NCI-H748 (cell line): ENCODE measurements at regions not wholly inside any gene's neighbourhood (a gene's known extent, or its start where the extent isn't known, plus 50 kb on each side); places are given as distances from the start of the nearest gene placed in this dataset.

Source experiments
- DNase-seq: peaks from one replicate; lab custom pipeline; 2025; ENCODE audit not compliant: unreplicated experiment; lab: John Stamatoyannopoulos, UW

- no peak for DNase-seq
Measured at GRCh38 chr2:185891403-185891802, 152.8 kb downstream of the FSIP2 start.

GRCh38 chr2:185891804-185892411, 153.3 kb downstream of the FSIP2 start:
- no peak for DNase-seq

DNA sequence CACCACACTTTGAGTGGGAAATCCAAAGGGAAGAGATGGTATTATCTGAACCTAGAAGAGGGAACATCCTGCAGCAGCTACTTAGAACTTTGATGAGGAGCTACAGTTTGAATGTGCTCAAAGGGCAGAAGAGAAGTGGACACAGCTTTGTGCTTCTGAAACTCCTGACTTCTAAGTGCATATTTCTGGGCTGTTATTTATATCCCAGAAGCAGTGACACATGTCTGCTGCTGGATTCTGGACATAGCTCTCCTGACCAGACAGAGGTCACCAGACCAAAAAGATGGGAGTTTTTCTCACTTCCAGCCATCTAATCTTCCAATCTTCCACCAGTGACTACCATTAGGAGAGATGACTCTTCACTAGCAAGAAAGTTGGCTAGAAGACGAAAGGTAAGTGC, 153.9 kb downstream of the FSIP2 start:
- no peak for DNase-seq

DNA sequence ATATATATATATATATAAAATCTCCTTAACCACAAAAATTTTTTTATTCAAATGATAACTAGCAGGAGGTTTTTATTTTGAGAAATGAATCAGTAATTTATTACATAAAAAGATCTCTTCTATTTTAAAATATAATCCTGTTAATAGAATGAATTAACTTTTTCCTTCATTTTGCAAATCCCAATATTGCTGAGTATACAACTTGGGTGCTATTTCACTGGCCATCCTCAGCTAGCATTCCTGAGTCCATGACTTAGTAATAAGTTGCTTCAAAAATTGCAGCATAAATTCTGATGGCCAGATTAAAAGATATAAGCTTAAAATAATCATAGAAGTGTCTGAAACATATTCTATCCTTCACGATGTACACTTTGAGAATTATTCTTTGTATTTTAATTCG, 155.6 kb downstream of the FSIP2 start:
- DNase-seq, result no peak

DNA sequence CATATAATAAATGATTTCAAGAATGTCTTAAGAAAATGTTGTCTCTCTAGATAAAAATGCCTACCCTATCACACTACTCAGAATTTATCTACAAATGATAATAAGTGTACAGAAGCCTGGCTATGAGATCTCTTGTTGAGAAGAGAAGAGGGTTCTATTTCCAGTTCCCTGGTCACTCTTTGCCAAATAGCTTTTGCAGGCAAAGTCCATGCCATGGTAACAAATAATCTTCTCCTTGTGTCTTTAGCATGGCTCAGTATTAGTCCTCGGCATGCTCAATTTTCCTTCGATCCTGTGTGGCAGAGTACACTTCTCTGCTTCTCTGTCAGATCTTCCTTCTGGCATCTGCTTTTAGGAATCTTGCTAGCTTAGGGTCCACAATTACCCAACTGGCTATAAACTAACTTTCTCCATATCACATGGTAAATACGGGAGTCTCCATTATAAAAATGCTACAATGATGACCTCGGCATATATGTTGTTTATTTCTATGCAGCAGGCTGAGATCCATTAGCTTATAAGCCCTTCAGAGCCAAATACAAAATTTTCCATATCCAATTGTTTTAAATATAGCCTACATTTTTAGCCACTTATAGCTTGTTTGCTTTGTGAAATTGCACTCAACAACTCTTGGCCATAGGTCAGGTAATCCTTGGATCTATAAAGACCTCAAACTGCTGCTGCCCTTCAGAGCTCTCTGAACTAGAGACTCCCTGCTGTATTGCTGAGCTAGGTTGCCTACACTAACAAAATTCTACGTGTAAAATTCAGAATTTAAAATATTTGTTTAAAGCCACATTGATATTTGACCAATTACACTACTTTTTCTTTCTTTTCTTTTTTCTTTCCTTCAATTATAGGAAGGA, 157.5 kb downstream of the FSIP2 start:
- peak; percentile 58 for DNase-seq

GRCh38 chr2:185899366-185899765, 160.8 kb downstream of the FSIP2 start:
- DNase-seq, result no peak

DNA sequence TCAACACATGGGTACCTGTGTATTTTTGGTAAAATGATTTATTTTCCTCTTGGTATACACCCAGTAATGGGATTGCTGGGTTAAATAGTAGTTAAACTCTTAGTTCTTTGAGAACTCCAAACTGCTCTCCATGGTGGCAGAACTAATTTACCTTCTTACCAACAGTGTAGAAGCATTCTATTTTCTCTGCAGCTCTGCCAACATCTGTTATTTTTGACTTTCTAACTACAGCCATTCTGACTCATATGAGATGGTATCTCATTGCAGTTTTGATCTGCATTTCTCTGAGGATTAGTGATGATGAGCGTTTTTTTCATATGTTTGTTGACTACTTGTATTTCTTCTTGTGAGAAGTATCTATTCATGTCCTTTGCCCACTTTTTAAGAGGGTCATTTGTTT, 180.6 kb downstream of the FSIP2 start:
- DNase-seq, result no peak

DNA sequence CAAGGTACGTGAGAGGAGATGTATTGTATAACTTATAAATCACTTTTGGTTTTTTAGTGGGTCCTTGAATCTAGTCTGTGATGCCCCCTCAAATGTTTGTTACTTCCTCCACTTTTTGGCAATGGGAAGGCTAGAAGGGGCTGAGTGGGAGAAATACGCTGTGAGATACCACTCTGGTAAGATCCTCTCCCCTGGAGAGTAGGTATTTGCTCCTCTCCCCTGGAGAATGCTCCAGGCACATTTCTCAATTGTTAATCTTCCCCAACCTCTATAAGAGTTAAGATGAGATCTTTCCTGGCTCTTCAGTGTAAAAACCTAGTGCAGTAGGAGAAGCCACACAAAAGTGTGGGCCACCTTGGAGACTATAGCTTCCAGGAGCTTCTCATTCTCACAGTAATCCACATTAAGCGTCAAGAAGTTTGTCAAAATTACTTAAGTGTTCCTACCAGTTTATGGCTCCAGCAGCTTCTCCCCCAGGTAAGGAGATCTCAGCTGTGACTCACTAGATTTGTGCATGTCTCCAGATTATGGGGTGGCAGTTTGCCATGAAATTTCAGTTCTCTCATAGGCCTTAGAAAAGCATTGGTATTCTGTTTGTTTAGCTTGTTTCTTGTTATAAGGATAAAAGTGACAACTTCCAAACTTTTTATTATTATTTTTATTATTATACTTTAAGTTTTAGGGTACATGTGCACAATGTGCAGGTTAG, 182.6 kb downstream of the FSIP2 start:
- DNase-seq, result no peak

DNA sequence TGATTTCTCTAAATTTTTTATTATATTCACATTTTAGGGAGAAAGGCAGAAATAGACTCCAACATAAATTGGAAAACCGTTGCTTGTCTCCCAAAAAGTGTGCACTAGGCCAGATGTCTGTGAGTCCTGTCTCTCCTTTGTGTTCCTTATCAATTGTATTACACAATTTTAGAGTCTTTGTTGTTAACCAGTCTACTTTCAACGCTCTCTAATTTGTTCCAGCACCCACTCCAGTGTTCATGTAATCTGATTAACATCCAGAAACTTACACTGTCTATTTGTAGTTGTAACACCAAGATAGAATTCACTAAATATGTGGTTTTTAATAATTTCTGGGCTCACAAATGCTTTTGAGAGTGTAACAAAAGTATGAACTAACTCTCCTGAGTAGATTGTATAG, 195.6 kb downstream of the FSIP2 start:
- no peak for DNase-seq

DNA sequence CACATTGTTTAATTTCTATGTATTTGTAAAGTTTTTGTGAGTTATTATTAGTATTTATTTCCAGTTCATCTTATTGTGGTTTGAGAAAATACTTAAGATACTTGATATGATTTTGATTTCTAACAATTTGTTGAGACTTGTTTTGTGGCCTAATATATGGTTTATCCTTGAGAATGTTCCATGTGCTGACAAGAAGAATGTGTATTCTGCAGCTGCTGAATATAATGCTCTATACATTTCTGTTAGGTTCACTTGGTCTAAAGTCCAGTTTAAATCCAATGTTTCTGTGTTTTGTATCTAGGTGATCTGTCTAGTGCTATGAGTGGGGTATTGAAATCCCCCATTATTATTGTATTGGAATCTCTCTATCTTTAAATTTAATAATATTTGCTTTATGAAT, 201.3 kb downstream of the FSIP2 start:
- DNase-seq, result no peak

GRCh38 chr2:185942855-185943254, 204.3 kb downstream of the FSIP2 start:
- no peak for DNase-seq

DNA sequence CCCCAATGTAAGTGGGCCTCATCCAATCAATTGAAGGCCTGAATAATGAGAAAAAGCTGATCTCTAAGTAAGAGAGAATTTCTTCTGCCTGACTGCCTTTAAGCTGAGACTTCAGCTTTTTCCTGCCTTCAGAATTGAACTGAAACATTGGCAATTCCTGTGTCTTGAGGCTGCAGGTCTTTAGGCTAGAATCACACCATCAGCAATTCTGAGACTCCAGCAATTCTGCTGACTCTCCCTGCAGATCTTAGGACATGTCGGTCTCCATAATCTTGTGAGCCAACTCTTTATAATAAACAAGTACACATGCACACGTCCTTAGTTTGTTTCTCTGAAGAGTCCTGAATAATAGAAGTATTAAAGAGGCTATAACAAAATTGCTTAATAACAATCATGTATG, 209.1 kb downstream of the FSIP2 start:
- DNase-seq, result no peak

DNA sequence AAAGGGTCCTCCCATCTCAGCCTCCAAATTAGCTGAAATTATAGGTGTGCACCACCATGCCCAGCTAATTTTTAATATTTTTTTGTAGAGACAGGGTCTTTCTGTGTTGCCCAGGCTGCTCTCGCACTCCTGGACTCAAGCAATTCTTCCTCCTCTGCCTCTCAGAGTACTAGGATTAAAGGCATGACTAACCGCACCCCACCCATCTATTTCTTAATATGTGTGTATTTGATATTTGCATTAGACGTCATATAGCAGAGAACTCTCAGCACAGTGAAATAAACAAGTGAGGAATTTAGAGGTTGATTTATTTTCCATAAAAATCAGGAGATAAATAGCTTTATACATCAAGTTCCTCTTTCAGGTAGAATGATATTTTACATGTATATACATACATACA, 213.5 kb downstream of the FSIP2 start:
- no peak for DNase-seq

DNA sequence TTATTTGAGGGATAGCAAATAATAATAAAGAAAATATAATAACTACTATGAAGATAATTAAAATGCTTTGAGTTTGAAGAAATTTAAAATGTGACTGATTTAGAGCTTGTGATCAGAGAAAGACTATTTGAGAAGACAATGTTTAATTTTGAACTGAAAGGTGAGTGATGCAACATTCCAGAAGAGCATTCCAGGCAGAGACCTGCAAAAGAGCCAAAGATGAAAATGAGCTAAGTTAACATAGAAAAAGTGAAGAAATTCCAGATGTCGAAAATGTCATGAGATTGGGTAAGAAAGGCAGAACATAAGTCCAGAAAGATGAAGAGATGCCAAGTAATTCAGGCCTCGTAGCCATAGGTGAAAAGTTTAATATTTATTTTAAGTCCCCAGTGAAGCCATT, 215.8 kb downstream of the FSIP2 start:
- no peak for DNase-seq

DNA sequence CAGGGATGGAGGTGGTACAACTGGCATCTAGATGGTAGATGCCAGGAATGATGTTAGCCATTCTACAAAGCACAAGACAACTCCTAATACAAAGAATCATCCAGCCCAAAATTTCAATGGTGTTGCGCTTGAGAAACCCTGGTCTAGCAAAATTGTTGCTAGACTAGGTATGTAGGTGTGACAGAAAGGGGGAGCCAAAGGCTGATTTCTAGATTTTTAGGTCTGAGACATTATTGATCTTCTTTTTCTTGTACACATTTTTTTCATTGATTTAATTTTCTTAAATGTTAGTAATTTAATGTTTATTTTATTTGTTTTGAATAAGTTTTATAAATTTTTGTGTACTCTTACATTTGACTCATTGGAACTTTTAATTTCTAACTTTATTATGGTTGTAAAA, 216.4 kb downstream of the FSIP2 start:
- DNase-seq, result peak; percentile 9

DNA sequence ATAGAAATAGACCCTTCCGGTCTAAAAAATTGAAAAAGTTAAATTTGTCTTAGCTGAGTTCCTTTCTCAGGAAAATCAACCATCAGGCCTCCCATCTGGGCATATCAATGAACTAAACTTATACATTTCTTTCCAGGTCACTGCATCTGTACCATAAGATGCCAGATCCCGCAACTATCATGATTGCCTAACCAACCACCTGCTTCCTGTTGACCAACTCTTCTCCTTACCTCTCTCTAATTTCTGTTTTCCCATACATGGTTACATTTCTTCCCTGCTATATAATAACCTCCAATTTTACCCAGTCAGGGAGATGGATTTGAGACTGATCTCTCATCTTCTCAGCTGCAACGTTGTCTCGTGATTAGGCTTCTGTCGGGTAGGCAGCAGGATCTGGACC, 228.7 kb downstream of the FSIP2 start:
- peak; percentile 20 for DNase-seq

DNA sequence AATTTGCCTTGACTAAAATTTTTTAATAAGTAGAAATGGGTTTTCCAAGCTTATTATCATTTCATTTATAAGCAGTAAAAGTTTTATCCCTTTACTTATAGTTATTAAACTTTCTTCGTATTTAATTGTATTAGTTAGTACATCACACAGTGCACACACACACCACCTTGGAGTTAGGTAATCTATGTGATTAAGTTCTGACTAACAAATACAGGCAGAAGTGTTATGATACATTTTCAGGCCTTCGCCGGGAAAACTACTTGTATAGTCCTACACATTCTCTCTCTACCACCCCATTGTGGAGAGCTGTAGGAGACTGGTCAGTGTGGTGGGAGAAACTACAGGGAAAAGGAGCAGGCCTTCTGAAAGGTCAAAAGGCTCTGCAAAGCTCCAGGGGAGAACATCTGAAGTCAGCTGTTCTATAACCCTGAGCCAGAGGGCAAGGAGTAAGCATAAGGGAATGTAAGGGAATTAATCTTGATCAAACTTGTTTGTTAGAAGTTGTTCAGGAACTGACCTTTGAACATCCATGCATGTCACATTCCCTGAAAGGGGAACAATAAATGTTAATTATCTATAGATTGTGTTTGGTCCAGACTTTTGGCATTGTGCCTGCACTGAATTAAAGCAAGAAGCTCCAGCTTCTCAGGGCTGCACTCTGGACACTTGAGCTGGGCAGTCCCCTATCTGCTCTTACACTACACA, 231.7 kb downstream of the FSIP2 start:
- peak; percentile 38 for DNase-seq

GRCh38 chr2:185978634-185979407, 240.2 kb downstream of the FSIP2 start:
- DNase-seq, result no peak

DNA sequence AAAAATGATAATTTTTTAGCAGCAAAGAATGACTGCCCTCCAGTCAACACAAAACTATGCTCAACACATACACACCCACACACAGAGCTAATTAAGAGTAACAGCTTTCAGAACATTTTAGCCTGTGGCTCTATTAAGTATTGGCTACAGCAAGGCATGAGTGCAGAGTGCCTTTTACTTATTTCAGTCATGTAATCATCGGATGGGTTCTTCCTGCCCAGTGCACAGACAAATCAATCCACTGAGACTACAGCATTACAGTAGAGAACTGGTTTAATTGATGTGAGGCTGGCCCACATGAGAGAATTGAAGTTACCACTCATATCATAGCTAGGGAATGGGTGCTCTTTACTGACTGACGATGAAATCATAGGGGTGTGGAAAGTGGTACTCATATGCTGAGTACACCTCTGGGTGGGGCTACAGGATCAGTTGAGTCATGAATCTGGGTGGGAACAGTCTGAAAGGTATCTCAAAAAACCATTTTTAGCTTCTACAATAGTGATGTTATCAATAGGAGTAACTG, 241.0 kb downstream of the FSIP2 start:
- DNase-seq, result peak; percentile 58

DNA sequence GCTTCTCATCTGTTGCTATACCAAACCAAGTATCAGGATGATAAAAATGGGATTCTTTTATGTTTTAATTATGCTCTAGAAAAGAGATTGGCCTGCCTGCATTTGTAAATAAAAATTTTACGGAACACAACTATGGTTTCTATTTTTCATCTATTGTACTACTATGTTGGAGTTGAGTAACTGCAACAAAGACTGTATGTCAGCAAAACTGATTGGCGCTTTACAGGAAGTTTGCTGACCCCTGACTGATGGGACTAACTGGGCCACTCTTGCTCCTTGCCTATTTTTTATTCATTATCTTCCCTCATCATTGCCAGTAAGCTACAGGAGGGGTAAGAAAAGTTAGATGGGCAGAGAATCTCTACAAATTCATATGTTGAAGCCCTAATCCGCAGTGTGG, 242.3 kb downstream of the FSIP2 start:
- DNase-seq, result no peak
